ENCODE measurements at regions not wholly inside any gene's neighbourhood (a gene's known extent, or its start where the extent isn't known, plus 50 kb on each side); places are given as distances from the start of the nearest gene placed in this dataset.

DNA sequence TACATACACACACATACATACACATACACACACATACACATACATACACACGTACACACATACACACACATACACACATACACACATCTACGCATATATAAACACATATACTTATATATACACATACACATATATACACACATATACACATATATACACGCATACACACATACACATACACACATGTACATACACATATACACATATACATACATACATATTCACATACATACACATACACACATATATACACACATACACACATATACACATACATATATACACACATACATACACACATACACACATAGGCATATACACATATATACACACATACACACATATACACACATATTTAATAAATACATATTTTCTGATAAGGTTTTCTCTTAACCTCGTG lies 324.0 kb downstream of the RPS6KC1 start:
- DNase-seq = no peak

GRCh38 chr1:213376862-213377372 lies 325.9 kb downstream of the RPS6KC1 start:
- no peak for DNase-seq

GRCh38 chr1:213380865-213381264 lies 329.8 kb downstream of the RPS6KC1 start:
- DNase-seq = no peak

GRCh38 chr1:213381572-213382084 lies 330.6 kb downstream of the RPS6KC1 start:
- DNase-seq = no peak

- no peak for DNase-seq
These were observed 332.4 kb downstream of the RPS6KC1 start for GRCh38 chr1:213383465-213383864.

GRCh38 chr1:213385201-213385600 lies 334.2 kb downstream of the RPS6KC1 start:
- no peak for DNase-seq

GRCh38 chr1:213385806-213386324 lies 334.8 kb downstream of the RPS6KC1 start:
- DNase-seq = no peak

GRCh38 chr1:213387380-213388015 lies 336.5 kb downstream of the RPS6KC1 start:
- DNase-seq = no peak

- no peak for DNase-seq
These were observed 337.2 kb downstream of the RPS6KC1 start for GRCh38 chr1:213388199-213388598.

DNA sequence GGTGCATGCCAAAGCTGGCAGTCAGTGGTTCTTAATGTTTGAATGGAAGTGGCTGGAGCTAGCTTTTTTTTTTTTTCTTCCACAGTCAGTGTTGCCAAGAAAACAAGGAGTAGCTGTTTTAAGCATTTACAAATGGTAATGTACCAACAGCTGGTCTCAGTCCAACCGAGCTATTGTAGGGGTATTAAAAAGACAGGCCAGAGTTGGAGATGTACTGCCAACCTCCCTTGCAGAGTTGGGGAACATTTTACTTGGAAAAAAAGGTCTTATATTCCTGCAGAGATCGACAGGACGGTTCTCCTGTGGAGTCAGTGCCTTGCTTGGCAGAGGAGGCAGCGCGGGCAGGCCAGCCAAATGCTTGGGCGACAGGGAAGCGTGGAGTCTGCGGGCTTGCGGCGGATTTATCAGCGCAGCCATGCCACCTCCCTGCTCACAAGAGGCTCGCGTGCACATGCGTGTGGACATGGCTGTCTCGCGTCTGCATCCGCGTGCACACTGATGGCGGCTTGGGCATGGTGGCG lies 338.1 kb downstream of the RPS6KC1 start:
- DNase-seq = no peak

GRCh38 chr1:213391445-213391844 lies 340.4 kb downstream of the RPS6KC1 start:
- DNase-seq = no peak

DNA sequence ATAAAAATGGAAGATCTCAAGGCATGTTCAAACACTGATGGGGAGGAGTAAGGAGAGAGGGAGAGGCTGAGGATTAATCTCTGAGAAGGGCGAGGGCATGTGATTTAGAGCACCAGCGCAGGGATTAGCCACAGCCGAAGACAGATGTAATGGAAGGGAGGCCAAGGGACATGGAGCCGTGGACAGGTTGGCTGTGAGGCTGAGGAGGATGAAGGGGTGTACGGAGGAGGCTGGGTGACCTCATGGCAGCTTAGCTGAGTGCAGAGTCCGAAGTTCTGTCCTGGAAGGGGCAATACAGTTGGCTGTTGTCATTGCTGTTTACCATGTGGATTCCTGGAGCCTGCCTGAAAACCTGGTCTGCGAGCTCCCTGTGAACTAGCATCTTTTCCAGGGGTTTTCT lies 342.8 kb downstream of the RPS6KC1 start:
- no peak for DNase-seq

DNA sequence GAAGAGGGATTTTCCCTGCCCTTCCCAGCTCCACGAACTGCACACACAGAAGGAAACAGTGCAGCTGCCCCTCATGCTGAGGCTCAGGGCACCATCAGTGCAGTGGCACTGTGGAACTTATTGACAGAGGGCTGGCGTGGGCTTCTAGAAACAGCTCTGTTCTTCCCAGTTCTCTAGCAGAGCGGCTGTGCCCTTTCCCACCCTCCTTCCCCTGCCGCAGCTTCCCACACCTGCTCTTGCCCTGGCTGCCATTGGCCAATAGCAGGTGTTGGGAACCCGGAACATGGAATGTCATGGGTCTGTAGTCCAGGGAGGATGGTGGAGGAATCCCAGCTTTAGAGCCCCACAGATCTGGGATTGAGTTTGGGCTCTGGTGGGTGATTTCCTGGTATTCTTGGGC lies 343.8 kb downstream of the RPS6KC1 start:
- DNase-seq = no peak

GRCh38 chr1:213397638-213398037 lies 346.6 kb downstream of the RPS6KC1 start:
- DNase-seq = no peak

DNA sequence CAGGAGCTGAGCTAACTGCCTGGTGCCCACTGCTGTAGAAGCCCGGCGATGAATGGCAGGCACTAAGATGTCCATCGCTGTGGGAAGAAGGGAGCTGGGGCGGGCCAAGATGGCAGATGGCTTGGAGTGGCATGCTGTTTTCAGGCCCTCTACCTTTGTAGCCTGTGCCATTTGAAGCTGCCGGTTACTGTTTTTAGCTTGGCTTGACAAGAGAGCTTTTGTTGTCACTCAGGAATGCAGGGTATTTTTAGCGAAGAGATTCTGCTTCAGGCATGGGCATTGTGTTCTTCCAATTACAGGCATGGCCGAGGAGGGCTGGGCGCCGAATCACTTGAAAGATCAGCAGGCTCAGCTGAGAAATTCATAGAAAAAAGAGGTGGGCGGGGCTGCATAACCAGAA lies 348.7 kb downstream of the RPS6KC1 start:
- no peak for DNase-seq

DNA sequence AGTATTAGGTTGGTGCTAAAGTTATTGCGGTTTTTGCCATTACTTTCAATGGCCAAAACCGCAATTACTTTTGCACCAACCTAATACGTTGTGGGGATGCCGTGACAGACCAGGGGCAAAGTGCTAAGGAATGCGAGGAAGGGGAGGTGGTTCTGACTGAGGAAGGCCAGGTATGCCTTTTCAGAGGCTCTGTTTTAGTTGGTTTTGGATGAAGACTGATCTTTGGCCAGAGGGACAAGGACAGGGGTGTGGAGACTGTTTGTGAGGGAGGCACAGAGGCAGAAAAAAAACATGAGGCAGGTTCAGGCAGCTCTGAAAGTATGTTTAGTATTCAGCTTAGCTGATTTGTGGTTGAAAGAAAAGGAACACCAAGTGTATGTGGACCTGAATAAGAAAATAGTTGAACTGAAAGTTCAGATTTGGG lies 358.2 kb downstream of the RPS6KC1 start:
- no peak for DNase-seq

GRCh38 chr1:213409971-213410370 lies 358.9 kb downstream of the RPS6KC1 start:
- DNase-seq = no peak

- DNase-seq = no peak
These were observed 363.3 kb downstream of the RPS6KC1 start for GRCh38 chr1:213414346-213414745.

GRCh38 chr1:213414911-213415310 lies 363.9 kb downstream of the RPS6KC1 start:
- DNase-seq = no peak

DNA sequence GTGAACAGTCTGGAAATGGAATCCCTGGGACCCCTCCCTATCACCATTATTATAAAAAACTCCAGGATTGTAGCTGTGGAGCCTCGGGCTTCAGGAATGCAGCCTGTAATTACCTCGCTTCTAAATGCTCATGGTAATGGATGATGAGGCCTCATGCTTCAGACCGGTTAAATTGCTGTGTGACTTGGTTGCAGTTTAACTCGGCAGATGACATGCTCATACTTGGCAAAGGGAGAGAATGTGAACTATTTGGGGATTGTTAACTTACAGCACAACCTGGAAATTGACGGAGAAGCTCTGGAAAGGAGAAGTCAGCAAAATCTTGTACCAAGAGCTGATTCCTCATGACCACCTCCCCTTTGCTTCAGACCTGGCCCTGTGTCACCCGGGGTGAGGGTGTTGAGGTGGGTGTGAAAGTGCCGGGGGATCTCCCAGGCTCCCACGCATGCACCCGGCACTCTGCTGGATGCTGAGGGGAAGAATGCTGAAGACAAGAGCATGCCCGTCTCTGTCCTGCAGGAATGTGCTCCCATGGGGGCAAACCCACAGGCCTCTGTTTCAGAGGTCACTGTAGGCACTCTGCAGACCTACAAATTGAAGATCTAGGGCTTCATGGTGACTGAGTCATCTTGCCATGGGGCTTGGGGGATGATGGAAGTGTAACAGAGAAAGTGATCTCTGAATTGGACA lies 364.8 kb downstream of the RPS6KC1 start:
- no peak for DNase-seq

- no peak for DNase-seq
These were observed 365.6 kb downstream of the RPS6KC1 start for GRCh38 chr1:213416461-213417224.

- no peak for DNase-seq
These were observed 366.3 kb downstream of the RPS6KC1 start for GRCh38 chr1:213417225-213417820.

GRCh38 chr1:213417846-213418245 lies 366.8 kb downstream of the RPS6KC1 start:
- DNase-seq = no peak
